ENCODE measurements at regions not wholly inside any gene's neighbourhood (a gene's known extent, or its start where the extent isn't known, plus 50 kb on each side); places are given as distances from the start of the nearest gene placed in this dataset.

DNA sequence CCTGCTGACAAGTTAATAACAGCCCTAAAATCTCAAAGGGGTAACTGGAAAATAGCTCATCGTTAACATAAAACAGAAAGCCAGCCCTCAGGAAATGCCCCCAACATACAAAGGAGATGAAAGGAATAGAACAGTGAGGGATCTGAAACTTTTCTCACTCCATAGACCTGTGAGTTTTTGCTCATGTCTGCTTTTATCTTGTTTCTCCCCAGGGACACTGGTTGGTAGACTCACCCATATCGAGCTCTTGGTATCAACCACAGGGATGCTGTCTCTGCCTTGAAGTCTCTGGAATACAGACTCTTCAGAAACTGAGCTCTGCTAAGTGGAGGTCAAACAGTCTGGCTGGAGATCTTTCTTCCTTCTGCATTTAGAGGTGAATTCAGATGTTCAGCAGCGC lies 77.4 kb upstream of the CAMK1G start:
- Histone ChIP-seq H4K20me1 (ENCODE audit: insufficient read depth, low read length) (no peaks in the 10 kb centered on the region), H3K9me3 (replicated peaks; ENCODE audit: insufficient read depth, low read length) (no peaks in the 10 kb centered on the region), H3K79me2 (ENCODE audit: low read length) (no peaks in the 10 kb centered on the region), H3K27me3 (replicated peaks; ENCODE audit: insufficient read depth, low read length) (no peaks in the 10 kb centered on the region), H3K4me3 (ENCODE audit: low read length) (no peak overlapping the region), H3K4me1 (ENCODE audit: low read length) (no peaks in the 10 kb centered on the region), H2AFZ (ENCODE audit: low read length) (no peak overlapping the region), H3K9me2 (replicated peaks; ENCODE audit: insufficient read depth, low read length) (no peaks in the 10 kb centered on the region), H3K9ac (ENCODE audit: low read length) (no peak overlapping the region), H3K4me2 (ENCODE audit: low read depth, low read length) (no peak overlapping the region), H3F3A (ENCODE audit: insufficient read depth, low read length) (no peaks in the 10 kb centered on the region), H3K27ac (ENCODE audit: low read length) (no peak overlapping the region), H3K36me3 (replicated peaks; ENCODE audit: insufficient read depth, low read length) (no peaks in the 10 kb centered on the region)
- no peak for DNase-seq
- TF ChIP-seq EZH2 (optimal IDR thresholded peaks at IDR 0.05; ENCODE audit: low read depth, low read length) (no peak), EZH2phosphoT487 (IDR thresholded peaks at IDR 0.05; ENCODE audit: low read length) (no peak)
- TF ChIP-seq, protein P1, sequence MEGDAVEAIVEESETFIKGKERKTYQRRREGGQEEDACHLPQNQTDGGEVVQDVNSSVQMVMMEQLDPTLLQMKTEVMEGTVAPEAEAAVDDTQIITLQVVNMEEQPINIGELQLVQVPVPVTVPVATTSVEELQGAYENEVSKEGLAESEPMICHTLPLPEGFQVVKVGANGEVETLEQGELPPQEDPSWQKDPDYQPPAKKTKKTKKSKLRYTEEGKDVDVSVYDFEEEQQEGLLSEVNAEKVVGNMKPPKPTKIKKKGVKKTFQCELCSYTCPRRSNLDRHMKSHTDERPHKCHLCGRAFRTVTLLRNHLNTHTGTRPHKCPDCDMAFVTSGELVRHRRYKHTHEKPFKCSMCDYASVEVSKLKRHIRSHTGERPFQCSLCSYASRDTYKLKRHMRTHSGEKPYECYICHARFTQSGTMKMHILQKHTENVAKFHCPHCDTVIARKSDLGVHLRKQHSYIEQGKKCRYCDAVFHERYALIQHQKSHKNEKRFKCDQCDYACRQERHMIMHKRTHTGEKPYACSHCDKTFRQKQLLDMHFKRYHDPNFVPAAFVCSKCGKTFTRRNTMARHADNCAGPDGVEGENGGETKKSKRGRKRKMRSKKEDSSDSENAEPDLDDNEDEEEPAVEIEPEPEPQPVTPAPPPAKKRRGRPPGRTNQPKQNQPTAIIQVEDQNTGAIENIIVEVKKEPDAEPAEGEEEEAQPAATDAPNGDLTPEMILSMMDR (IDR thresholded peaks at IDR 0.05; ENCODE audit: low read length): no peak

DNA sequence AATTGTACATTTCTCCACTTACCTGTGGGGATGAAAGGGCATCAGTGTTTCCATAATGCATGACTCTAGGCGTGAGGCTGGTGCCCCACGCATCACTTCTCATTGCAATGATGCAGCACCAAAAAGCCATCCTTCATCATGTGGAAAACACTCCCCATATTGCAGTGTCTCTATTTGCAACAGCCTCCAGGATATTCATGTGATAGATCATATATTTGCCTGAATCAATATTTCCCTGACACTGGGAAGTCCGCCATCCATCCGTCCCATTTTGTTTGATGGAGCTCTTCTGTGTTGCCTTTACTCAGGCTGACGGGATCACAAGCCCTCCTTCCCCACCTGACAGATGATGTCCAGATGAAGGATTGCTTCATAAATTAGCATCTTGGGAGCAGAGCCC lies 74.5 kb upstream of the CAMK1G start:
- DNase-seq: no peak
- Histone ChIP-seq H3K36me3 (replicated peaks; ENCODE audit: insufficient read depth, low read length) (no peaks in the 10 kb centered on the region), H2AFZ (ENCODE audit: low read length) (no peak overlapping the region), H3K9me2 (replicated peaks; ENCODE audit: insufficient read depth, low read length) (no peaks in the 10 kb centered on the region), H3K27ac (ENCODE audit: low read length) (no peak overlapping the region), H3K27me3 (replicated peaks; ENCODE audit: insufficient read depth, low read length) (no peaks in the 10 kb centered on the region), H3K4me1 (ENCODE audit: low read length) (no peaks in the 10 kb centered on the region), H3K79me2 (ENCODE audit: low read length) (no peaks in the 10 kb centered on the region), H3F3A (ENCODE audit: insufficient read depth, low read length) (no peaks in the 10 kb centered on the region), H3K4me3 (ENCODE audit: low read length) (no peak overlapping the region), H3K9me3 (replicated peaks; ENCODE audit: insufficient read depth, low read length) (no peaks in the 10 kb centered on the region), H3K9ac (ENCODE audit: low read length) (no peak overlapping the region), H3K4me2 (ENCODE audit: low read depth, low read length) (no peak overlapping the region), H4K20me1 (ENCODE audit: insufficient read depth, low read length) (no peaks in the 10 kb centered on the region)
- TF ChIP-seq EZH2phosphoT487 (IDR thresholded peaks at IDR 0.05; ENCODE audit: low read length) (no peak), EZH2 (optimal IDR thresholded peaks at IDR 0.05; ENCODE audit: low read depth, low read length) (no peak)
- TF ChIP-seq, protein P1 (IDR thresholded peaks at IDR 0.05; ENCODE audit: low read length): no peak

DNA sequence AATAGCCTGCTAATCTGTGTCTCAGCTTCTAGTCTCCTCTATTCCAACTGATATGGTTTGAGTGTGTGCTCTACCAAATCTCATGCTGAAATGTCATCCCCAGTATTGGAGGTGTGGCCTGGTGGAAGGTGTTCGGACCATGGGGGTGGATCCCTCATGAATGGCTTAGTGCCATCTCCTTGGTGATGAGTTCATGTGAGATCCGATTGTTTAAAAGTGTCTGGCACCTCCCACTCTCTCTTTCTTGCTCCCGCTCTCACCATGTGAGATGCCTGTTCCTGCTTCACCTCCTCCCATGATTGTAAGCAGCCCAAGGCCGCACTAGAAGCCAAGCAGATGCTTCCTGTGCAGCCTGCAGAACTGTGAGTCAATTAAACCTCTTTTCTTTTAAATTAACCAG lies 73.5 kb upstream of the CAMK1G start:
- H3K4me1 ChIP-seq (ENCODE audit: low read length): no peaks in the 10 kb centered on the region
- H3K27ac ChIP-seq (ENCODE audit: low read length): no peak overlapping the region
- H3K4me2 ChIP-seq (ENCODE audit: low read depth, low read length): no peak overlapping the region
- no peaks in the 10 kb centered on the region for H3K9me3 ChIP-seq (replicated peaks; ENCODE audit: insufficient read depth, low read length)
- TF ChIP-seq, protein P1 (IDR thresholded peaks at IDR 0.05; ENCODE audit: low read length): no peak
- TF ChIP-seq EZH2phosphoT487 (IDR thresholded peaks at IDR 0.05; ENCODE audit: low read length) (no peak), EZH2 (optimal IDR thresholded peaks at IDR 0.05; ENCODE audit: low read depth, low read length) (no peak)
- H3K27me3 ChIP-seq (replicated peaks; ENCODE audit: insufficient read depth, low read length): no peaks in the 10 kb centered on the region
- H3K79me2 ChIP-seq (ENCODE audit: low read length): no peaks in the 10 kb centered on the region
- no peaks in the 10 kb centered on the region for H3F3A ChIP-seq (ENCODE audit: insufficient read depth, low read length)
- DNase-seq: no peak
- H3K4me3 ChIP-seq (ENCODE audit: low read length): no peak overlapping the region
- no peaks in the 10 kb centered on the region for H3K36me3 ChIP-seq (replicated peaks; ENCODE audit: insufficient read depth, low read length)
- H3K9me2 ChIP-seq (replicated peaks; ENCODE audit: insufficient read depth, low read length): no peaks in the 10 kb centered on the region
- no peaks in the 10 kb centered on the region for H4K20me1 ChIP-seq (ENCODE audit: insufficient read depth, low read length)
- H3K9ac ChIP-seq (ENCODE audit: low read length): no peak overlapping the region
- H2AFZ ChIP-seq (ENCODE audit: low read length): no peak overlapping the region

Data from MM.1S (cell line).